Omental fat pad (tissue), 3 donors: ENCODE measurements at regions not wholly inside any gene's neighbourhood (a gene's known extent, or its start where the extent isn't known, plus 50 kb on each side); places are given as distances from the start of the nearest gene placed in this dataset.

Experiments
- ATAC-seq: fragments of 150-250 bp; one replicate; pipeline ENCODE4 v1.9.1; 2016; ENCODE audit warnings: mild to moderate bottlenecking, moderate library complexity; ENCODE audit not compliant: low FRiP score
- DNase-seq: peaks from one replicate; pipeline ENCODE4 v3.0.0-alpha.2; 2019; ENCODE audit warnings: low spot score
- CTCF ChIP-seq, 3 donors: fragments of 450-650 bp; IDR thresholded peaks; one replicate each; pipeline ENCODE4 v1.5.1; 2016 to 2017; ENCODE audit warnings: antibody characterized with exemption in 3 of 3, mild to moderate bottlenecking in 3 of 3, moderate library complexity in 2 of 3

GRCh38 chr5:173800340-173800739, 87.8 kb upstream of the CPEB4 start:
- DNase-seq, result no peak
- peak; percentile 74 for ATAC-seq
- no peak for TF ChIP-seq CTCF (IDR thresholded peaks at IDR 0.05)

GRCh38 chr5:173801006-173801405, 87.1 kb upstream of the CPEB4 start:
- DNase-seq (no peak), ATAC-seq (no peak)
- TF ChIP-seq CTCF (IDR thresholded peaks at IDR 0.05), result no peak

GRCh38 chr5:173802670-173803165, 85.4 kb upstream of the CPEB4 start:
- no peak for TF ChIP-seq CTCF (IDR thresholded peaks at IDR 0.05)
- ATAC-seq, result no peak
- no peak for DNase-seq

- no peak for DNase-seq
- TF ChIP-seq CTCF (IDR thresholded peaks at IDR 0.05), result no peak
- no peak for ATAC-seq
These were observed 83.6 kb upstream of the CPEB4 start for GRCh38 chr5:173804579-173804978.

- ATAC-seq, result no peak
- no peak for DNase-seq
- no peak for TF ChIP-seq CTCF (IDR thresholded peaks at IDR 0.05)
These were observed 81.7 kb upstream of the CPEB4 start for GRCh38 chr5:173806270-173807035.

GRCh38 chr5:173807181-173807655, 80.9 kb upstream of the CPEB4 start:
- DNase-seq (no peak), ATAC-seq (no peak)
- TF ChIP-seq CTCF (IDR thresholded peaks at IDR 0.05), result no peak
